ENCODE measurements at regions not wholly inside any gene's neighbourhood (a gene's known extent, or its start where the extent isn't known, plus 50 kb on each side); places are given as distances from the start of the nearest gene placed in this dataset.

DNA sequence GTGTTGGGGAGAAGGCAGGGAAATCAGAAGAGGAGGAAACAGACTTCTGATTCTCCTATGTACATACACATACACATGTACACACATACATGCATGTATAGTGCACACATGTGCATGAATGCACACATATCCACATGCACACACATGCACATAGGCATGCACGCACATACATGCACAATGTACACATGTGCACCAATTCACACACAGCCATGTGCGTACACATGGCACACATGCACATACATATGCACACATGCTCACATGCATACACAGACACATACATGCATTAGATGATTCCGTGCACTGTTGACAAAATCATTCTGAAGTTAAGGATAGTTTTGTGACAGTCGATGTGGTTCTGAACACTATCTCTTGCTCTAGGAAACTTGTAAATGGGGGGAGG is 214.0 kb upstream of the CDH13 start:
- H3K36me3 ChIP-seq = no peaks in the 10 kb centered on the region
- no peaks in the 10 kb centered on the region for H3K27me3 ChIP-seq
- H3K4me1 ChIP-seq (ENCODE audit: low read depth) = no peaks in the 10 kb centered on the region
- DNase-seq (ENCODE audit: low read depth in 1 of 2, low spot score in 1 of 2) = no peak
- no peak overlapping the region for H3K4me3 ChIP-seq
- TF ChIP-seq, protein P1, sequence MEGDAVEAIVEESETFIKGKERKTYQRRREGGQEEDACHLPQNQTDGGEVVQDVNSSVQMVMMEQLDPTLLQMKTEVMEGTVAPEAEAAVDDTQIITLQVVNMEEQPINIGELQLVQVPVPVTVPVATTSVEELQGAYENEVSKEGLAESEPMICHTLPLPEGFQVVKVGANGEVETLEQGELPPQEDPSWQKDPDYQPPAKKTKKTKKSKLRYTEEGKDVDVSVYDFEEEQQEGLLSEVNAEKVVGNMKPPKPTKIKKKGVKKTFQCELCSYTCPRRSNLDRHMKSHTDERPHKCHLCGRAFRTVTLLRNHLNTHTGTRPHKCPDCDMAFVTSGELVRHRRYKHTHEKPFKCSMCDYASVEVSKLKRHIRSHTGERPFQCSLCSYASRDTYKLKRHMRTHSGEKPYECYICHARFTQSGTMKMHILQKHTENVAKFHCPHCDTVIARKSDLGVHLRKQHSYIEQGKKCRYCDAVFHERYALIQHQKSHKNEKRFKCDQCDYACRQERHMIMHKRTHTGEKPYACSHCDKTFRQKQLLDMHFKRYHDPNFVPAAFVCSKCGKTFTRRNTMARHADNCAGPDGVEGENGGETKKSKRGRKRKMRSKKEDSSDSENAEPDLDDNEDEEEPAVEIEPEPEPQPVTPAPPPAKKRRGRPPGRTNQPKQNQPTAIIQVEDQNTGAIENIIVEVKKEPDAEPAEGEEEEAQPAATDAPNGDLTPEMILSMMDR (IDR thresholded peaks at IDR 0.05; ENCODE audit: low read depth, low read length) = no peak
- no peak overlapping the region for H3K27ac ChIP-seq
- H3K9me3 ChIP-seq (ENCODE audit: low read depth) = no peaks in the 10 kb centered on the region

DNA sequence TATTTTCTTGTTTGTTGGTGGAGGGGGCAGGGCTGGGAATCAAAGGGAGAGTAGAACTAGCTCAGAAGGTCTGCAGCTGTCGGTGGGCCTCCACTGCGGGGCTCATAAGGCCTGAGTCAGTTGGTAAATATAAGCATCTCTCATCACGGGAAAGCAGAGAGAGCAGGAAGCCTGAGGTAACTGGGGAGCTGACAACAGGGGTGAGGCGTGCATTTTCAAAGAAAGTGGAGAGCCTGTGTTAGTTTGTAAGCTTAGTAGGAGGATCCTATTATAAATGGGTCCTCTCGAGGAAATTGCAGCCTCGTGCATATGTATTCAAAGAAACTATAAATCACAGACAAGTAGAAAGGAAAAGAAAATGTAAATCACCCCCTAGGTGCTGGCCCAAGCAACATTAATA is 221.0 kb upstream of the CDH13 start:
- H3K4me1 ChIP-seq (ENCODE audit: low read depth) = no peaks in the 10 kb centered on the region
- no peaks in the 10 kb centered on the region for H3K9me3 ChIP-seq (ENCODE audit: low read depth)
- no peak for DNase-seq (ENCODE audit: low read depth in 1 of 2, low spot score in 1 of 2)
- no peak overlapping the region for H3K27ac ChIP-seq
- H3K4me3 ChIP-seq = no peak overlapping the region
- peaks cover 3% of the 10 kb centered on the region for H3K27me3 ChIP-seq
- TF ChIP-seq, protein P1 (IDR thresholded peaks at IDR 0.05; ENCODE audit: low read depth, low read length) = no peak
- no peaks in the 10 kb centered on the region for H3K36me3 ChIP-seq

DNA sequence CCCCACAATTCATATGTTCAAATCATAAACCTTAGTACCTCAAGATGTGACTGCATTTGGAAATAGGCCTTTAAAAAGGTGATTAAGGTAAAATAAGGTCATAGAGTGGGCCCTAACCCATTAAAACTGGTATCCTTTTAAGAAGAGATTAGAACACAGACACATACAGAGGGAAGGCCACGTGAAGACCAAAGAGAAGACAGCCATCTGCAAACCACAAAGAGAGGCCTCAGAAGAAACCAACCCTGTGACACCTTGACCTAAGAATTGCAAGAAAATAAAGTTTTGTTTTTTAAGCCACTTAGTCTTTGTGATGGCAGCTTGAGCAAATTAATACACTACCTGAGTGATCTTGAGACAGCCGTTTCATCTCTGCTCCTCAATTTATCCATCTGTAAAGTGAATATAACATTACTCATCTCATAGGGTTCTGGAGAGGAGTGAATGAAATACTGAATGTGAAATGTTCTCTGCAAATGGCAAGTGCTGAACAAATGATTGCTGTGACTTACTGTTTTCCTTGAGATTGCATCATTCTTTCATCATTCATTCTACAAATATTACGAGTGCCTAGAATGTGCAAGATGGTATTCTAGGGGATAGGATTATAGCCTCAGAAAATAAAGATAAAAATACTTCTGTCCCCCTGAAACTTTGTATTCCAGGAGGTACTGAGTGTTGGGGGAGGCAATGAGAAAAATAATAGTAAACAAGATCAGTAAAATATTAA is 222.0 kb upstream of the CDH13 start:
- DNase-seq (ENCODE audit: low read depth in 1 of 2, low spot score in 1 of 2) = no peak
- Histone ChIP-seq H3K4me1 (ENCODE audit: low read depth) (no peaks in the 10 kb centered on the region), H3K36me3 (no peaks in the 10 kb centered on the region), H3K9me3 (ENCODE audit: low read depth) (no peaks in the 10 kb centered on the region), H3K27me3 (peaks cover 3% of the 10 kb centered on the region), H3K4me3 (no peak overlapping the region), H3K27ac (no peak overlapping the region)
- TF ChIP-seq, protein P1 (IDR thresholded peaks at IDR 0.05; ENCODE audit: low read depth, low read length) = no peak

DNA sequence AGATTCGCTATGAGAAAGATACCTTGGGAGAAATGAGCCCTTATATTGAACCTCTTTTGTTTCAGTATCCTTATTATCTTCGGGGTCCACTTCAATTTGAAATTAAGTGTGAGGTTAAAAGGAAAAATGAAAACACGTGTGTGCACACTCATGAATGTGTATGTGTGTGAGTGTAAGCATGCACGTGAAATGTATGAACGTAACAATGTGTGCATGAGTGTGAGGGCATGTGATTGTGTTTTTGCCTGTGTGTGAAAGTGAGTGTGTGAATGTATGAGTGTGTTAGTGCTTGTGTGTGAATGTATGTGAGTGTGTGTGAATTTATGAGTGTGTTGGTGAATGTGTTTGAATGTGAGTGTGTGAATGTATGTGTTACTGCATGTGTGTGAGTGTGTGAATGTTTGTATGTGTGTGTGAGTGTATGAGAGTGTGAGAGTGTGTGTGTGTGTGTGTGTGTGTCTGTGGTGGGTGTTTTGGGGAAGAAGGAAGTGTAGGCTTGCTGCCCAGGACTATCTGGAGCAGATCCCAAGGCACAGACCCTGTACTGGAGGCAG is 224.0 kb upstream of the CDH13 start:
- Histone ChIP-seq H3K4me1 (ENCODE audit: low read depth) (no peaks in the 10 kb centered on the region), H3K27ac (no peak overlapping the region), H3K4me3 (no peak overlapping the region), H3K36me3 (no peaks in the 10 kb centered on the region), H3K27me3 (peaks cover 3% of the 10 kb centered on the region), H3K9me3 (ENCODE audit: low read depth) (no peaks in the 10 kb centered on the region)
- no peak for DNase-seq (ENCODE audit: low read depth in 1 of 2, low spot score in 1 of 2)
- TF ChIP-seq, protein P1 (IDR thresholded peaks at IDR 0.05; ENCODE audit: low read depth, low read length) = no peak

DNA sequence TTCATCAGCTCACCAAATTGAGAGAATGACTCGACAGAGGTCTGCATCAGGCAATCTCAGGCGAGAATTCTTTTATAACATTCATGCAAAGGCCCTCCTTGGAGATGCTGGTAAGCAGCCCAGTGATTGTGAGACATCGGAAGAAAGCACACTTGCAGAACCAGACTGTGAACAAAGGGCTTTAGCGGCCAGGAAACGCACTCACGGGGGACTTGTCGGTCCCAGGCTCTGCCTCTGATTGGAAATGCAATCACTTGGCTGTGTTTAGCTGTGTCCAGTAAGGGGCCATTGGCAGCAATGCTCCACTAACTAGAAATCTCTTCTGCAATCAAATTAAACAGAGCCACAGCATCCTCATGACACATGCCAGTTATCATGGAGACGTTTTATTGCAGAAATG is 226.7 kb upstream of the CDH13 start:
- H3K9me3 ChIP-seq (ENCODE audit: low read depth) = no peaks in the 10 kb centered on the region
- H3K4me3 ChIP-seq = no peak overlapping the region
- H3K4me1 ChIP-seq (ENCODE audit: low read depth) = no peaks in the 10 kb centered on the region
- H3K27ac ChIP-seq = no peak overlapping the region
- H3K36me3 ChIP-seq = no peaks in the 10 kb centered on the region
- peaks cover 22% of the 10 kb centered on the region for H3K27me3 ChIP-seq
- DNase-seq (ENCODE audit: low read depth in 1 of 2, low spot score in 1 of 2) = no peak
- TF ChIP-seq, protein P1 (IDR thresholded peaks at IDR 0.05; ENCODE audit: low read depth, low read length) = no peak
